Smooth muscle cell (in vitro differentiated cells): ENCODE measurements at regions not wholly inside any gene's neighbourhood (a gene's known extent, or its start where the extent isn't known, plus 50 kb on each side); places are given as distances from the start of the nearest gene placed in this dataset.

Source experiments
- DNase-seq: peaks from one replicate; lab custom pipeline; 2025; ENCODE audit not compliant: unreplicated experiment; lab: John Stamatoyannopoulos, UW
- H2AFZ ChIP-seq: fragments of 200-600 bp; sonication (generic); 2 replicates; pipeline ENCODE4 v1.6.0; 2016; ENCODE audit warnings: antibody characterized with exemption, low read depth, mild to moderate bottlenecking
- H3F3A ChIP-seq: fragments of 200-600 bp; sonication (generic); 2 replicates; pipeline ENCODE4 v1.6.0; 2017; ENCODE audit warnings: antibody characterized with exemption, low read depth
- H3K27ac ChIP-seq: fragments of 200-600 bp; sonication (generic); 2 replicates; pipeline ENCODE4 v1.5.1; 2016; ENCODE audit warnings: low read depth, mild to moderate bottlenecking
- H3K27me3 ChIP-seq: fragments of 200-600 bp; sonication (generic); 2 replicates; pipeline ENCODE4 v1.6.1; 2016; ENCODE audit warnings: low read depth, mild to moderate bottlenecking
- H3K36me3 ChIP-seq: fragments of 200-600 bp; sonication (generic); 2 replicates; pipeline ENCODE4 v1.5.1; 2016; ENCODE audit warnings: low read depth
- H3K4me1 ChIP-seq: fragments of 200-600 bp; sonication (generic); 2 replicates; pipeline ENCODE4 v1.5.1; 2016; ENCODE audit warnings: low read depth
- H3K4me2 ChIP-seq: fragments of 200-600 bp; sonication (generic); 2 replicates; pipeline ENCODE4 v1.6.0; 2016; ENCODE audit warnings: mild to moderate bottlenecking
- H3K4me3 ChIP-seq: fragments of 200-600 bp; sonication (generic); 2 replicates; pipeline ENCODE4 v1.5.1; 2016; ENCODE audit warnings: mild to moderate bottlenecking
- H3K79me2 ChIP-seq: fragments of 200-600 bp; sonication (generic); 2 replicates; pipeline ENCODE4 v1.6.0; 2016; ENCODE audit warnings: low read depth, mild to moderate bottlenecking
- H3K9ac ChIP-seq: fragments of 200-600 bp; sonication (generic); 2 replicates; pipeline ENCODE4 v1.6.0; 2016; ENCODE audit warnings: low read depth
- H3K9me3 ChIP-seq: fragments of 200-600 bp; sonication (generic); replicated peaks from 2 replicates; pipeline ENCODE4 v1.5.1; 2016; ENCODE audit warnings: low read depth
- H4K20me1 ChIP-seq: fragments of 200-600 bp; sonication (generic); 2 replicates; pipeline ENCODE4 v1.6.0; 2016; ENCODE audit warnings: low read depth
- CTCF ChIP-seq: fragments of 200-600 bp; sonication (generic); IDR thresholded peaks from 2 replicates; pipeline ENCODE4 v1.5.1; 2017; ENCODE audit warnings: borderline replicate concordance, mild to moderate bottlenecking, antibody characterized with exemption; ENCODE audit not compliant: insufficient read depth, poor library complexity, severe bottlenecking
- WGBS: methylation state at CpG from one replicate; pipeline ENCODE4 v1.1.7; 2016; ENCODE audit warnings: low lambda C conversion rate; 5-methylcytosine and 5-hydroxymethylcytosine counted together

- no peak for DNase-seq
- no peaks in the 10 kb centered on the region for H3K9me3 ChIP-seq
- H3K9ac ChIP-seq: no peak overlapping the region
- no peak overlapping the region for H3K27ac ChIP-seq
- no peak for TF ChIP-seq CTCF
- no peaks in the 10 kb centered on the region for H3K79me2 ChIP-seq
- H3K27me3 ChIP-seq: no peaks in the 10 kb centered on the region
- H3F3A ChIP-seq: no peaks in the 10 kb centered on the region
- no peaks in the 10 kb centered on the region for H4K20me1 ChIP-seq
- no peaks in the 10 kb centered on the region for H3K36me3 ChIP-seq
- no peak overlapping the region for H3K4me2 ChIP-seq
- H3K4me1 ChIP-seq: no peaks in the 10 kb centered on the region
- 74% methylated on average over 3 of the region's 3 CpGs for WGBS
- H2AFZ ChIP-seq: no peak overlapping the region
- no peak overlapping the region for H3K4me3 ChIP-seq
These were observed 256.8 kb downstream of the MATN1 start for GRCh38 chr1:30466610-30467009.

GRCh38 chr1:30466026-30466425, 257.4 kb downstream of the MATN1 start:
- Histone ChIP-seq H3F3A (no peaks in the 10 kb centered on the region), H2AFZ (no peak overlapping the region)

GRCh38 chr1:30465096-30465495, 258.3 kb downstream of the MATN1 start:
- no peak overlapping the region for H3K4me2 ChIP-seq
- H3K36me3 ChIP-seq: no peaks in the 10 kb centered on the region
- H4K20me1 ChIP-seq: no peaks in the 10 kb centered on the region
- H3K27me3 ChIP-seq: no peaks in the 10 kb centered on the region
- no peak for DNase-seq
- H3K79me2 ChIP-seq: no peaks in the 10 kb centered on the region
- H3K4me3 ChIP-seq: no peak overlapping the region
- WGBS: 85% methylated on average over 2 of the region's 2 CpGs
- no peaks in the 10 kb centered on the region for H3F3A ChIP-seq
- TF ChIP-seq CTCF: no peak
- H3K9me3 ChIP-seq: no peaks in the 10 kb centered on the region
- H2AFZ ChIP-seq: no peak overlapping the region
- no peak overlapping the region for H3K27ac ChIP-seq
- H3K9ac ChIP-seq: no peak overlapping the region
- H3K4me1 ChIP-seq: no peaks in the 10 kb centered on the region

More at GRCh38 chr1:30466026-30466425, 257.4 kb downstream of the MATN1 start:
- DNase-seq: no peak
- Histone ChIP-seq H3K9ac (no peak overlapping the region), H3K27ac (no peak overlapping the region), H4K20me1 (no peaks in the 10 kb centered on the region), H3K79me2 (no peaks in the 10 kb centered on the region), H3K36me3 (no peaks in the 10 kb centered on the region), H3K4me1 (no peaks in the 10 kb centered on the region), H3K4me3 (no peak overlapping the region), H3K4me2 (no peak overlapping the region), H3K27me3 (no peaks in the 10 kb centered on the region), H3K9me3 (no peaks in the 10 kb centered on the region)
- TF ChIP-seq CTCF: no peak
- WGBS: 81% methylated on average over 4 of the region's 4 CpGs

GRCh38 chr1:30464187-30464617, 259.2 kb downstream of the MATN1 start:
- WGBS: 79% methylated on average over 1 of the region's 1 CpG
- Histone ChIP-seq H3K4me3 (no peak overlapping the region), H3K9me3 (no peaks in the 10 kb centered on the region), H2AFZ (no peak overlapping the region), H3K4me1 (no peaks in the 10 kb centered on the region), H3K9ac (no peak overlapping the region), H3K4me2 (no peak overlapping the region), H4K20me1 (no peaks in the 10 kb centered on the region), H3K36me3 (no peaks in the 10 kb centered on the region), H3K79me2 (no peaks in the 10 kb centered on the region), H3K27ac (no peak overlapping the region), H3F3A (no peaks in the 10 kb centered on the region), H3K27me3 (no peaks in the 10 kb centered on the region)
- no peak for TF ChIP-seq CTCF
- DNase-seq: no peak
